GM23338 (cell line): ENCODE measurements at regions not wholly inside any gene's neighbourhood (a gene's known extent, or its start where the extent isn't known, plus 50 kb on each side); places are given as distances from the start of the nearest gene placed in this dataset.

Experiments
- EZH2 ChIP-seq: fragments of 200-600 bp; sonication (generic); IDR thresholded peaks from one replicate; pipeline ENCODE4 v1.8.0; 2017; ENCODE audit warnings: antibody characterized with exemption, mild to moderate bottlenecking, low read depth; ENCODE audit not compliant: unreplicated experiment
- EZH2phosphoT487 ChIP-seq: fragments of 200-600 bp; sonication (generic); IDR thresholded peaks from one replicate; pipeline ENCODE4 v1.8.1; 2018; ENCODE audit warnings: antibody characterized with exemption; ENCODE audit not compliant: unreplicated experiment
- JUNB ChIP-seq: IDR thresholded peaks from one replicate; pipeline ENCODE4 v1.6.1; 2016; ENCODE audit warnings: antibody characterized with exemption; ENCODE audit not compliant: unreplicated experiment
- TF ChIP-seq, protein P1 (sequence below), 2 experiments: fragments of 200-600 bp in 1 of 2; sonication (generic) in 1 of 2; conservative IDR thresholded peaks; 2 replicates each; pipeline versions ENCODE4 v1.5.1 to v1.6.1; 2016 to 2017; ENCODE audit warnings: antibody characterized with exemption in 2 of 2, low read depth in 2 of 2, mild to moderate bottlenecking in 2 of 2, moderate library complexity in 1 of 2

DNA sequence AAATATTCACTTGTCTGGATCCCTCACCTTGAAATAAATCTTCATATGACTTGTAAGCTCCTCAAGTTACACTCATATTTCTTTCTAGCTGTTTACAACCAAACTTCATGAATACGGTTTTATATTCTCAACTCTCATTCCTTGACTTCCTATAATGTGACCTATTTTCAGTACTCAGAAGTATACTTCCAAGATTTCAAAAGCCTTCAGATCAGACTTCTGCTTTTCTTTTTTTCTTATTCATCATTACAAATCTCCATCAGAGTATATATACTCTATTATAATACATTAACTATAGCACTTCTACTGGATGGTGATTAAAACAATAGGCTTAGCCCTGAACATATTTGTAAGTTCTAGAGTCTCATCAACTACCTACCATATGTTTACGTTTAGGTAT, 123.6 kb upstream of the ALCAM start:
- TF ChIP-seq EZH2phosphoT487 (no peak), JUNB (no peak), EZH2 (no peak)
- TF ChIP-seq, protein P1, sequence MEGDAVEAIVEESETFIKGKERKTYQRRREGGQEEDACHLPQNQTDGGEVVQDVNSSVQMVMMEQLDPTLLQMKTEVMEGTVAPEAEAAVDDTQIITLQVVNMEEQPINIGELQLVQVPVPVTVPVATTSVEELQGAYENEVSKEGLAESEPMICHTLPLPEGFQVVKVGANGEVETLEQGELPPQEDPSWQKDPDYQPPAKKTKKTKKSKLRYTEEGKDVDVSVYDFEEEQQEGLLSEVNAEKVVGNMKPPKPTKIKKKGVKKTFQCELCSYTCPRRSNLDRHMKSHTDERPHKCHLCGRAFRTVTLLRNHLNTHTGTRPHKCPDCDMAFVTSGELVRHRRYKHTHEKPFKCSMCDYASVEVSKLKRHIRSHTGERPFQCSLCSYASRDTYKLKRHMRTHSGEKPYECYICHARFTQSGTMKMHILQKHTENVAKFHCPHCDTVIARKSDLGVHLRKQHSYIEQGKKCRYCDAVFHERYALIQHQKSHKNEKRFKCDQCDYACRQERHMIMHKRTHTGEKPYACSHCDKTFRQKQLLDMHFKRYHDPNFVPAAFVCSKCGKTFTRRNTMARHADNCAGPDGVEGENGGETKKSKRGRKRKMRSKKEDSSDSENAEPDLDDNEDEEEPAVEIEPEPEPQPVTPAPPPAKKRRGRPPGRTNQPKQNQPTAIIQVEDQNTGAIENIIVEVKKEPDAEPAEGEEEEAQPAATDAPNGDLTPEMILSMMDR (conservative IDR thresholded peaks at IDR 0.05; ENCODE audit: low read depth in 2 of 2): no peak
